Pancreas (tissue), 10 donors: ENCODE measurements at regions not wholly inside any gene's neighbourhood (a gene's known extent, or its start where the extent isn't known, plus 50 kb on each side); places are given as distances from the start of the nearest gene placed in this dataset.

Source experiments
- ATAC-seq, 4 donors: fragments of 200-7000 bp; cut with Tn5 transposase; one replicate each; pipeline versions ENCODE4 v1.8.0 to v1.9.1; 2020; ENCODE audit warnings: mild to moderate bottlenecking in 4 of 4, moderate library complexity in 4 of 4
- DNase-seq, 6 donors: peaks; one replicate each; pipeline ENCODE4 v3.0.0-alpha.2; 2020
- FAIRE-seq: peaks from 2 replicates; lab custom pipeline; 2012; peaks lifted over from hg19 to GRCh38; lab: Jason Lieb, UNC
- H3K27ac ChIP-seq, 4 donors: fragments of 200-600 bp; sonication (generic); 1 replicate in 3 of 4; 2 replicates in 1 of 4; pipeline versions ENCODE4 v1.5.0 to v1.8.0; 2020
- H3K27me3 ChIP-seq, 4 donors: fragments of 200-600 bp; one replicate each; pipeline ENCODE4 v1.8.0; 2021
- H3K36me3 ChIP-seq, 3 donors: fragments of 200-600 bp; sonication (generic) in 1 of 3; one replicate each; pipeline versions ENCODE4 v1.5.0 to v1.8.0; 2020 to 2021
- H3K4me1 ChIP-seq, 3 donors: fragments of 200-600 bp; one replicate each; pipeline ENCODE4 v1.8.0; 2021
- H3K4me3 ChIP-seq, 4 donors: fragments of 200-600 bp; sonication (generic) in 2 of 4; one replicate each; pipeline versions ENCODE4 v1.5.0 to v1.8.0; 2020 to 2021
- H3K9me3 ChIP-seq, 4 donors: fragments of 200-600 bp; one replicate each; pipeline ENCODE4 v1.8.0; 2021
- CTCF ChIP-seq, 4 donors: fragments of 200-600 bp; sonication (generic) in 3 of 4; IDR thresholded peaks; one replicate each; pipeline versions ENCODE4 v1.5.0 to v1.8.0; 2021; ENCODE audit warnings: antibody characterized with exemption in 4 of 4
- WGBS, 2 donors: extraction: QIAGEN DNeasy Blood & Tissue Kit; methylation state at CpG; one replicate each; pipeline ENCODE4 v1.1.7; 2013; 5-methylcytosine and 5-hydroxymethylcytosine counted together
- intact Hi-C, 3 donors: fragments of 100-400 bp; cut with DNase I; formaldehyde crosslinking; loops; one replicate each; pipeline versions ENCODE4 v1.11.1 to v1.14.2; 2022
- donor health status: healthy with polysubstance abuse.
- donor health status: DM: no; HTN: no; CAD: no; lungs with moderate emphysema.
- donor health status: DM: no; HTN: no; CAD: no.
- donor health status: control.
- donor health status: control.
- donor health status: Bipolar disorder and iron deficiency.
- donor health status: DM: yes; HTN: yes; CAD: no.
- donor health status: DM: no; HTN: no; CAD: no.
- donor health status: DM: no; HTN: no; CAD: no.
- donor health status: DM: yes; HTN: yes; CAD: no.

DNA sequence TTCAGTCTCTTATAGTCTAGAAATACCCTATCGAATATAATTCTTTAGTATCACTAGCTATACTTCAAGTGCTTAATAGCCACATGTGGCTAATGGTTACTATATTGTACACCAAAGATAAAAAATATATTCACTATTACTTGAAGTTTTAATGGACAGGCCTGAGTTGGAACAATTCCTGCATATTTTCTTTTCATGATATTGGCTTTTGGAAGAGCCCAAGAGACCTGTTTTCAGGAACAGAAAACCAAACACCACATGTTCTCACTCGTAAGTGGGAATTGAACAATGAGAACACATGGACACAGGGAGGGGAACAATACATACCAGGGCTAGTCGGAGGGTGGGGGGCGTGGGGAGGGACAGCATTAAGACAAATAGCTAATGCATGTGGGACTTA is 334.4 kb upstream of the TRIB2 start:
- no peak for TF ChIP-seq CTCF (IDR thresholded peaks at IDR 0.05)
- no peak overlapping the region for H3K4me3 ChIP-seq
- H3K27me3 ChIP-seq = no peaks in the 10 kb centered on the region
- no peaks in the 10 kb centered on the region for H3K36me3 ChIP-seq
- FAIRE-seq (no peak), DNase-seq (no peak), ATAC-seq (no peak)
- H3K27ac ChIP-seq = no peak overlapping the region
- intact Hi-C loops = no loop called here
- 71 to 74% methylated on average over 4 of the region's 4 CpGs for WGBS, 2 donors
- H3K9me3 ChIP-seq = no peaks in the 10 kb centered on the region
- H3K4me1 ChIP-seq = no peaks in the 10 kb centered on the region

DNA sequence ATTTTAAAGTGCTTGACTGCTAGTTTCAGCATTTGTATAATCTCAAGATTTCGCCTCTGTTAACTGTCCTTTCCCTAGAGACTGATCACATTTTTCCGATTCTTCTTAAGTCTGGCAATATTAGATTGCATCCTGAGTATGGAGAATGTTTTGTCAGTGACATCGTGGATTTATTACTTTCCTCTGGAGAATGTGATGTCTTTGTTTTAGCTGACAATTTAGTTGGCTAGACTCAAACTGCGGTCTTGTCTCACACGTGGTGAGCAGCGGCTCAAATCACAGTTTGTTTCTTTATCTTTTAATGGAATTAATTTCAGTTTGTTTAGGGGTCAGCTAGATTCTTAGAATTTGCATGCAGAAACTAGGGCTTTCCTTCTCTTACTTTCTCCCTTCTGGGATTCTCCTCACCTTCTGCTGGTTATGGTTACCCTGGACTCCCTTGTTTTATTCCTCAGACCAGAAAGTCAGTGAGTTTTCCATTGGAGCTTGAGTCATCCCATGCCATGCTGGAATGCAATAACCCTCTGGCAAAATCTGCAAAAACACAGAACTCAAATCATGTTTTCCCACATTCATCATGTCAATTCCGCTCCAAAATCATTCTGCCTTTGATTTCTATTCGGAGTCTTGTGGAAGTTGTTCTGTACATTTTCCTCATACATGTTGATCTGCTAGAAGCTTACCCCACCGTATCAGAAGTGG is 327.2 kb upstream of the TRIB2 start:
- Histone ChIP-seq H3K4me1 (no peaks in the 10 kb centered on the region), H3K36me3 (no peaks in the 10 kb centered on the region), H3K27me3 (no peaks in the 10 kb centered on the region), H3K27ac (no peak overlapping the region), H3K4me3 (no peak overlapping the region), H3K9me3 (no peaks in the 10 kb centered on the region)
- FAIRE-seq (no peak), ATAC-seq (no peak), DNase-seq (no peak)
- TF ChIP-seq CTCF (IDR thresholded peaks at IDR 0.05) = no peak
- intact Hi-C loops = no loop called here
- 70 to 73% methylated on average over 9 of the region's 9 CpGs for WGBS, 2 donors

DNA sequence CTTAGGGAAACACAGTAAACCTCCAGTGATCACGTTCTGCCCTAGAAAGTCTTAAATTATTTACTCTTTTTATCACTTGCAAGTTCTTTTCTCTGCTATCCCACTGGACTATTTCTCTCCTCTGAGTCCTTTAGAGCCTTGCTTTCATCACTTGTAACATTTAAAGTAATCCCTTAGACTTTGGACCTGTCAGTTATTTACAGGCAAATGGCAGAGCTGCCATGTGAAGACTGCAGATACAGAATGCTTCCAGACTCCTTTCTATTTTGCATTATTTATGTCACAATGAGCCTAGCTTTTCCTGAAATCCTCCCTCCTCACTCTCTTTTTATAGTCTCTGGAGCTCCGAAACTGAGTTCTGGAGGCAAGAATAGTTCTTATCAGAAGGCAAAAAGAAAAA is 325.6 kb upstream of the TRIB2 start:
- FAIRE-seq (no peak), ATAC-seq (no peak), DNase-seq (no peak)
- no peaks in the 10 kb centered on the region for H3K4me1 ChIP-seq
- no peak overlapping the region for H3K4me3 ChIP-seq
- TF ChIP-seq CTCF (IDR thresholded peaks at IDR 0.05) = no peak
- H3K27me3 ChIP-seq = no peaks in the 10 kb centered on the region
- H3K27ac ChIP-seq = no peak overlapping the region
- H3K36me3 ChIP-seq = no peaks in the 10 kb centered on the region
- intact Hi-C loops = no loop called here
- 57 to 59% methylated on average over 2 of the region's 2 CpGs for WGBS, 2 donors
- H3K9me3 ChIP-seq = no peaks in the 10 kb centered on the region

- FAIRE-seq = no peak
- DNase-seq = no peak
- TF ChIP-seq CTCF (IDR thresholded peaks at IDR 0.05) = no peak
- intact Hi-C loops = no loop called here
- H3K27ac ChIP-seq = no peak overlapping the region
- H3K4me3 ChIP-seq = no peak overlapping the region
- WGBS, 2 donors = 81 to 85% methylated on average over 6 of the region's 6 CpGs
- H3K36me3 ChIP-seq = no peaks in the 10 kb centered on the region
- no peak for ATAC-seq
- H3K27me3 ChIP-seq = no peaks in the 10 kb centered on the region
- H3K9me3 ChIP-seq = no peaks in the 10 kb centered on the region
- H3K4me1 ChIP-seq = no peaks in the 10 kb centered on the region
Measured at GRCh38 chr2:12396699-12397098, 320.0 kb upstream of the TRIB2 start.

- H3K4me3 ChIP-seq = no peak overlapping the region
- no peak for TF ChIP-seq CTCF (IDR thresholded peaks at IDR 0.05)
- H3K36me3 ChIP-seq = no peaks in the 10 kb centered on the region
- no peaks in the 10 kb centered on the region for H3K27me3 ChIP-seq
- no peak for FAIRE-seq
- intact Hi-C loops = no loop called here
- ATAC-seq = no peak
- no peaks in the 10 kb centered on the region for H3K4me1 ChIP-seq
- H3K27ac ChIP-seq = no peak overlapping the region
- H3K9me3 ChIP-seq = no peaks in the 10 kb centered on the region
- 75 to 79% methylated on average over 9 of the region's 9 CpGs for WGBS, 2 donors
- no peak for DNase-seq
Measured at GRCh38 chr2:12397854-12398253, 318.9 kb upstream of the TRIB2 start.
